G401 (cell line): ENCODE measurements at regions not wholly inside any gene's neighbourhood (a gene's known extent, or its start where the extent isn't known, plus 50 kb on each side); places are given as distances from the start of the nearest gene placed in this dataset.

ENCODE experiments used
- DNase-seq: peaks from one replicate; pipeline ENCODE4 v3.0.0-alpha.2; 2015; ENCODE audit warnings: low spot score
- in situ Hi-C: cut with HindIII; loops from 2 replicates; pipeline ENCODE4 v1.10.0; 2016; ENCODE audit warnings: low sequenced_read_pairs, mixed read lengths

GRCh38 chr16:74052016-74052415, 244.6 kb upstream of the PSMD7 start:
- no peak for DNase-seq
- in situ Hi-C loops = no loop called here

- no peak for DNase-seq
- in situ Hi-C loops = no loop called here
These were observed 247.6 kb upstream of the PSMD7 start for GRCh38 chr16:74049027-74049426.

- in situ Hi-C loops = no loop called here
- DNase-seq = no peak
These were observed 250.1 kb upstream of the PSMD7 start for GRCh38 chr16:74046524-74046923.

- in situ Hi-C loops = no loop called here
- no peak for DNase-seq
These were observed 251.1 kb upstream of the PSMD7 start for GRCh38 chr16:74045513-74045912.

GRCh38 chr16:74035816-74036215, 260.8 kb upstream of the PSMD7 start:
- DNase-seq = no peak
- in situ Hi-C loops = no loop called here

- in situ Hi-C loops = no loop called here
- peak; percentile 9 for DNase-seq
These were observed 261.8 kb upstream of the PSMD7 start for GRCh38 chr16:74034862-74035261.

- in situ Hi-C loops = no loop called here
- DNase-seq = no peak
These were observed 262.4 kb upstream of the PSMD7 start for GRCh38 chr16:74034200-74034599.

GRCh38 chr16:74033441-74033995, 263.1 kb upstream of the PSMD7 start:
- no peak for DNase-seq
- in situ Hi-C loops = no loop called here

- no peak for DNase-seq
- in situ Hi-C loops = no loop called here
These were observed 265.1 kb upstream of the PSMD7 start for GRCh38 chr16:74031551-74031950.

- in situ Hi-C loops = no loop called here
- no peak for DNase-seq
These were observed 266.5 kb upstream of the PSMD7 start for GRCh38 chr16:74030000-74030706.

- no peak for DNase-seq
- in situ Hi-C loops = no loop called here
These were observed 267.4 kb upstream of the PSMD7 start for GRCh38 chr16:74029115-74029792.

GRCh38 chr16:74026373-74027281, 270.0 kb upstream of the PSMD7 start:
- in situ Hi-C loops = no loop called here
- no peak for DNase-seq

- in situ Hi-C loops = no loop called here
- DNase-seq = no peak
These were observed 271.7 kb upstream of the PSMD7 start for GRCh38 chr16:74024953-74025352.

GRCh38 chr16:74020095-74020670, 276.4 kb upstream of the PSMD7 start:
- in situ Hi-C loops = no loop called here
- DNase-seq = no peak

- in situ Hi-C loops = no loop called here
- DNase-seq = no peak
These were observed 277.0 kb upstream of the PSMD7 start for GRCh38 chr16:74019612-74020011.

GRCh38 chr16:74015953-74016352, 280.7 kb upstream of the PSMD7 start:
- in situ Hi-C loops = no loop called here

GRCh38 chr16:73998707-73999106, 297.9 kb upstream of the PSMD7 start:
- in situ Hi-C loops = no loop called here
- DNase-seq = no peak

More at GRCh38 chr16:74015953-74016352, 280.7 kb upstream of the PSMD7 start:
- no peak for DNase-seq

GRCh38 chr16:73997971-73998370, 298.6 kb upstream of the PSMD7 start:
- in situ Hi-C loops = no loop called here
- no peak for DNase-seq

GRCh38 chr16:73997340-73997711, 299.3 kb upstream of the PSMD7 start:
- no peak for DNase-seq
- in situ Hi-C loops = no loop called here
